SJSA1 (cell line): ENCODE measurements at regions not wholly inside any gene's neighbourhood (a gene's known extent, or its start where the extent isn't known, plus 50 kb on each side); places are given as distances from the start of the nearest gene placed in this dataset.
A peak's percentile ranks its signal among the peaks of the same experiment; 100 is the strongest.

Source experiments
- DNase-seq, 2 experiments: peaks; one replicate each; pipeline ENCODE4 v3.0.0-alpha.2; 2015 to 2020; ENCODE audit warnings: low spot score in 2 of 2, low read depth in 1 of 2
- H3K27ac ChIP-seq: fragments of 250-450 bp; sonication (Bioruptor Pico); 2 replicates; pipeline ENCODE4 v1.5.1; 2020; ENCODE audit warnings: mild to moderate bottlenecking, moderate library complexity
- H3K27me3 ChIP-seq: fragments of 250-450 bp; sonication (Bioruptor Pico); replicated peaks from 2 replicates; pipeline ENCODE4 v1.5.1; 2020; ENCODE audit warnings: mild to moderate bottlenecking, moderate library complexity
- H3K36me3 ChIP-seq: fragments of 250-450 bp; sonication (Bioruptor Pico); 2 replicates; pipeline ENCODE4 v1.5.1; 2020; ENCODE audit warnings: mild to moderate bottlenecking
- H3K4me1 ChIP-seq: fragments of 250-450 bp; sonication (Bioruptor Pico); replicated peaks from 2 replicates; pipeline ENCODE4 v1.6.1; 2021; ENCODE audit warnings: mild to moderate bottlenecking
- H3K4me3 ChIP-seq: fragments of 250-450 bp; sonication (Bioruptor Pico); 2 replicates; pipeline ENCODE4 v1.5.1; 2020; ENCODE audit warnings: mild to moderate bottlenecking
- H3K9me3 ChIP-seq: fragments of 250-450 bp; sonication (Bioruptor Pico); replicated peaks from 2 replicates; pipeline ENCODE4 v1.5.1; 2020; ENCODE audit warnings: mild to moderate bottlenecking

GRCh38 chr1:232376632-232377493 is 253.1 kb downstream of the SIPA1L2 start:
- Histone ChIP-seq H3K4me3 (no peak overlapping the region), H3K36me3 (no peaks in the 10 kb centered on the region), H3K4me1 (peaks cover 4% of the 10 kb centered on the region), H3K9me3 (no peaks in the 10 kb centered on the region), H3K27me3 (no peaks in the 10 kb centered on the region), H3K27ac (no peak overlapping the region)
- DNase-seq: no peak

DNA sequence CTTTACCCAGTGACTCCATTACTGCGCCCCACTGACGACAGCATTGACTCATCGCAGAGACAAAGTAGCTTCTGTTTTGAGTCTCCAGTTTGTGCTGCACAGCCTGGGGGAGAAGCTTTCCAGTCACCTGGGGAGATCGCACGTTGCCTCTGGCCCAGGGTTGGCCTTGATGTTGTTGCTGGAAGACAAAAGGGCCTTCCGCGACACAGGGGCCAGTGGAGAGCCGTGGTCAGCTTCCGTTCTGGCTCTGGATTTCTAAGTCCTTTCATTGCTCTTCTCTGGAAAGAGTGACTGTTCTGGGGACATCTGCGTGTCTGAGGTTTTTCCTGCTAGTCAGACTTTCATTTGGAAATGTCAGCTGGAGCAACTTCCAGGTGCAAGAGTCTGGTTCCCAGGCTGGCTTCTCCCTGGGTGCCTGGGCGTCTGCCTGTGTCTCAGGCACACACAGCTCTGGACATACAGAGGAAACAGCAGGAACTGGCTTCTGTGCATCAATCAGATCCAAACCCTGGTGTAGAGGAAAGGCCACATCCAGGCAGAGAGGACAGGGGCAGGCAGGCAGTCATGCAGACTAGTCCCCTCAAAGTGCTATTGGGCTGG is 257.0 kb downstream of the SIPA1L2 start:
- no peaks in the 10 kb centered on the region for H3K27me3 ChIP-seq
- H3K27ac ChIP-seq: no peak overlapping the region
- H3K9me3 ChIP-seq: no peaks in the 10 kb centered on the region

DNA sequence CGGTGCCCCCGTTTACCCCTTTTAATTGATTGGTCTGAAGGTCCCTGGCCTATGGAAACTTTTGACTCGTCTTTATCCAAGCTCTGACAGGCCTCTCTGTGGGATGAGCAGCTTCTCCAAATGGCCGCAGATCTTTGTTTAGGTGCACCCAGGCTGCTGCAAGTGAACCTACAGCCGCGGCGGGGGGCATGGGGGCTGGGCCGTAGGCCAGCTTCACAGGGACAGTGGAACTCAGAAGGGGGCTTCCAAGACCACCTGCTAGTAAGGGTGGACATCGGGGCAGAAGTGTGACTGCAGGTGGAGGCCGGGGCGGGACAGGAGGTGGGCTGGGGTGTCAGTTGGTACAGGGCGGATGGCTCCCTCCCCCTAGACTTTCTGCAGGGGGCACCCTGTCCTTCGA is 257.5 kb downstream of the SIPA1L2 start:
- peaks cover 14% of the 10 kb centered on the region for H3K4me1 ChIP-seq
- H3K27ac ChIP-seq: no peak overlapping the region
- H3K27me3 ChIP-seq: no peaks in the 10 kb centered on the region
- no peaks in the 10 kb centered on the region for H3K9me3 ChIP-seq
- no peak for DNase-seq
- no peak overlapping the region for H3K4me3 ChIP-seq
- H3K36me3 ChIP-seq: no peaks in the 10 kb centered on the region

More for the DNA sequence above, 257.0 kb downstream of the SIPA1L2 start:
- DNase-seq: no peak
- Histone ChIP-seq H3K36me3 (no peaks in the 10 kb centered on the region), H3K4me1 (peaks cover 15% of the 10 kb centered on the region), H3K4me3 (no peak overlapping the region)

DNA sequence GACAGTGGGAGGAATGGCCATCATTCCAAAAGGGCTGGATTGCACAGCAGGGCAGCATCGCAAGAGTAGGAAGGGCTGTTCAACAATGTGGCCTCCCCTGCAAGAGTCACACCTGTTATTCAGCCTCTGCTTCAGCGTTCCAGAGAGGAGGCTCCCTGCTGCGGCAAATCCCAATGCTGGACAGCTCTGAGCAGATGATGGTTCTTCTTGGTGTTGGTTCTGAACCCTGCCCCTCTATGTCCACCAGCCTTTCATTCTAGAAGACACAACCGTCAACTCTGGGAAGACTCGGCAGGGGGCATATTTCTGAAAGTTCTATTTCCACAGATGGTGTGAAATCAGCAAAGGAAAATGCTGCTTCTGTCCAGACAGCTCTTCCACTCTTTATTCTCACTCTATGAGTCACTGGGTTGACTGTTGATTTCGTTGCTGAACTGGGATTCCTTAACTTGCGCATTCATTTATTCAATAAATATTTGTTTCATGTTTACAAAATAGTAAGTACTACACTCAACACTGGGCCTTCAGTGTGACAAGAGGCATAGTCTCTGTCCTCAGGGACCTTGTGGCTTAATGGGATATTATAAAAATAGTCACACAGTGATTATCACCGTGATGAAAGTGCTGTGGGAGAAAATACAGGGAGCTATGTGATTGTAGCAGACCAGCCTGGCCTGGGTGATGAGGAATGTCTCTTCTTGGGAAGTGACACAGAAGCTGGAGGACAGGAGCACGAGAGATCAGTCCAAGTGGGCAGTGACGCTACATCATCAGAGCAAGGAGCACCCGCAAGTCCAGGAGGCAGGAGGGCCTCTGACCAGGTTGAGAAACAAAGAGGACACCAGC is 260.3 kb downstream of the SIPA1L2 start:
- Histone ChIP-seq H3K9me3 (no peaks in the 10 kb centered on the region), H3K4me3 (no peak overlapping the region), H3K4me1 (peaks cover 11% of the 10 kb centered on the region), H3K27me3 (no peaks in the 10 kb centered on the region), H3K27ac (no peak overlapping the region), H3K36me3 (no peaks in the 10 kb centered on the region)
- peak in 1 of 2 experiments; percentile 54 for DNase-seq

DNA sequence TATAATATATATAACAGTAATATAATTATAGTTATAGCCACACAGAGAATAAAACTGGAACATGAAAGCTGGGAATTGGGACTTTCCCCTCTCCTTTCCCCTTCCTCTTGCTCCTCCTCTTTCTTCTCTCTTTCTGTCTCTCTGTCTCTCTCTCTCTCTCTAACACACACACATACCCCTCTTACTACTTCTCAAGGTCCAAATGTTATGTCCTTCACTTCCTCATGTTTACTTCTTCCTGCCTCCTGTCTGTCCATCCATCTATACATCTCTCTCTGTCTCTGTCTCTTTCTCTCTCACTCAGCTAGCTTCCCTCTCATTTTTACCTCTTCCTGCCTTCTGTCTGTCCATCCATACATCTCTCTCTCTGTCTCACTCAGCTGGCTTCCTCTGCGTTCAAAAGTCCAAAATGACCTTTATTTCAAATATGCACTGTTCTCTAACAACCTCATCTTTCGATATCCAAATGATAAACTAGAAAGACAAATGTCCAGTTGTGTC is 261.1 kb downstream of the SIPA1L2 start:
- H3K27me3 ChIP-seq: no peaks in the 10 kb centered on the region
- no peak overlapping the region for H3K27ac ChIP-seq
- peaks cover 11% of the 10 kb centered on the region for H3K4me1 ChIP-seq
- no peaks in the 10 kb centered on the region for H3K9me3 ChIP-seq
- H3K36me3 ChIP-seq: no peaks in the 10 kb centered on the region
- H3K4me3 ChIP-seq: no peak overlapping the region
- DNase-seq: no peak

DNA sequence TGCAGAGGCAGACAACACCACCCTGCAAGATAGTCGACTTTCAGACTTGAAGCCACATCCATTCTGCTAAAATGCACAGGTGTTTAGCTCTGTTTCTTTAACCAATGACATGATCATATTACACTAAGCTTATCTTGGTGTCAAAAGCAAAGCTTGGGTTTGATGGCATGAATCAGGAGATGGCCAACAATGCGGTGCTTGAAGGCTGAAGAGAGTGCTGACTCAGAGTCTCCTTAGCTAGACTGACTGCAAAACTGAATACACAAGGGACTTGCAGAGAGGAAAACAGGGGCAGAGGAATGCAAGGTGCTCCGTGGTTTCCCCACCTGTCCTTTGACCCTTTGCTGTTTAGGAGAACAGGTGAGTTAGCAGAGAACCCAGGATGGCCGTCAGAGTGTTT is 262.6 kb downstream of the SIPA1L2 start:
- H3K4me3 ChIP-seq: no peak overlapping the region
- DNase-seq: no peak
- peaks cover 11% of the 10 kb centered on the region for H3K4me1 ChIP-seq
- H3K9me3 ChIP-seq: no peaks in the 10 kb centered on the region
- H3K36me3 ChIP-seq: no peaks in the 10 kb centered on the region
- H3K27ac ChIP-seq: no peak overlapping the region
- no peaks in the 10 kb centered on the region for H3K27me3 ChIP-seq

- Histone ChIP-seq H3K9me3 (0 out of 2 replicates have a peak, but pooled peaks cover 3% of the 10 kb centered on the region), H3K36me3 (no peaks in the 10 kb centered on the region), H3K27ac (no peak overlapping the region), H3K4me1 (peaks cover 8% of the 10 kb centered on the region), H3K27me3 (no peaks in the 10 kb centered on the region), H3K4me3 (no peak overlapping the region)
- DNase-seq: no peak
Measured at GRCh38 chr1:232364654-232365382, 265.1 kb downstream of the SIPA1L2 start.

GRCh38 chr1:232363008-232363407 is 266.9 kb downstream of the SIPA1L2 start:
- no peak for DNase-seq
- Histone ChIP-seq H3K4me3 (no peak overlapping the region), H3K9me3 (0 out of 2 replicates have a peak, but pooled peaks cover 3% of the 10 kb centered on the region), H3K27me3 (no peaks in the 10 kb centered on the region), H3K36me3 (no peaks in the 10 kb centered on the region), H3K27ac (no peak overlapping the region), H3K4me1 (no peaks in the 10 kb centered on the region)

- Histone ChIP-seq H3K27me3 (no peaks in the 10 kb centered on the region), H3K4me1 (no peaks in the 10 kb centered on the region), H3K9me3 (0 out of 2 replicates have a peak, but pooled peaks cover 3% of the 10 kb centered on the region), H3K36me3 (no peaks in the 10 kb centered on the region), H3K4me3 (no peak overlapping the region), H3K27ac (no peak overlapping the region)
- DNase-seq: no peak
Measured at GRCh38 chr1:232357416-232357815, 272.5 kb downstream of the SIPA1L2 start.

DNA sequence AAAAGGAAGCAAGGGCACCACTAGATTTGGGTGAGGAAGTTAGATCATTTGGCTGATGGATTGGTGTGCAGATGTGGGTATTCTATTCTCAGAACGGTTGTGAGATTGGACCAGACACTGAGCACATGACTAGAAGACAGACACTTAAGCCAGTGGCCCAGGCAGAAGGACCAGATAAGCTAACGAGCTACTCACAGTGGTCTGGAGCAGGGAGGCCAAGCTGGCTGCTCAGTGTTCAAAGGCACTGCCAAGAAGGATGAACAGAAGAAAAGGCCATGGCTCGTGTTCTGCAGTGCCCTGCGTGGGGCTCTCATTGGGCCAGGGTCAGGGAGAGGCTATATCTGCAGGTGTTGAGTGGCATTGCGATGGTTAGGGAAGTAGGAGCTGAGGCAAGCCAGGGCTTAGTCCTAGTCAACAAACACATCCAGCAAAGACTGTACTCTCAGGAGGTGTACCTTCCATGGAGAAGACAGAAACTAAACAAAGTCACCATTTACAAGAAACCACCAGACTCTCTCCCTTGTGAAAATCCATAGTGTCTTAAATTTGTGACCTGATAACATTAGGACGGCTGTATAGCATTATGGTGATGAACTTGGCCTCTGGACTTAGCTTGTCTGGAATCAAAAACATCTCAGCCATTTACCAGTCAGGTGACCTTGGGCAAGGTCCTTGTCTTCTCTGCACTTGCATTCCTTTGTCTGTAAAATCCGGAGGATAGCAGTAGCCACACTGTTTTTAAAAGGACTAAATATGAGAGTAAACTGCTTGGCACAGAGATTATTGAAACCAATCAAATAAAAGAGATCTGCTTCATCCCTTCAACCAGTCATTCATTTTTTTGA is 274.5 kb downstream of the SIPA1L2 start:
- Histone ChIP-seq H3K4me3 (no peak overlapping the region), H3K27ac (no peak overlapping the region), H3K4me1 (no peaks in the 10 kb centered on the region), H3K9me3 (no peaks in the 10 kb centered on the region), H3K27me3 (no peaks in the 10 kb centered on the region), H3K36me3 (no peaks in the 10 kb centered on the region)
- peak in 1 of 2 experiments; percentile 1 for DNase-seq

DNA sequence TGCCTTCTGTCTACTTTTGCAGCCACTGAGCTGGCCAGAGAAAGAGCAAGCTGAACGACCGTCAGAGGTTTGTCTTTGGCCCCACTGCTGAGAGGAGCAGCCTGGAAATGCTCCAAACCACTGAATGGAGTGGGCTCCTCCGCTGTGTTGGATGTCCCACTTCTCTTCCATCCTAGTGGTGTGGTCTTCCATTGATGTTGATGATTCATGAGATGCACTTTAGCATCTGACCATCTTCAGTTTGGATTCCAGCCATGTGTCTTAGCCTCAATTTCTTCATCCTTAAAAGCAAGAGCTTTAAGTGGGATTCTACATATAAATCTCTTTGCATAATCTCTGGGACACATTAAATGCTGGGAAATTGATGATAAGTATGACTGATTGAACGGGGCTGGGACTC is 276.9 kb downstream of the SIPA1L2 start:
- H3K27ac ChIP-seq: no peak overlapping the region
- no peaks in the 10 kb centered on the region for H3K4me1 ChIP-seq
- H3K9me3 ChIP-seq: no peaks in the 10 kb centered on the region
- no peaks in the 10 kb centered on the region for H3K36me3 ChIP-seq
- H3K27me3 ChIP-seq: no peaks in the 10 kb centered on the region
- no peak overlapping the region for H3K4me3 ChIP-seq
- peak in 1 of 2 experiments; percentile 31 for DNase-seq

DNA sequence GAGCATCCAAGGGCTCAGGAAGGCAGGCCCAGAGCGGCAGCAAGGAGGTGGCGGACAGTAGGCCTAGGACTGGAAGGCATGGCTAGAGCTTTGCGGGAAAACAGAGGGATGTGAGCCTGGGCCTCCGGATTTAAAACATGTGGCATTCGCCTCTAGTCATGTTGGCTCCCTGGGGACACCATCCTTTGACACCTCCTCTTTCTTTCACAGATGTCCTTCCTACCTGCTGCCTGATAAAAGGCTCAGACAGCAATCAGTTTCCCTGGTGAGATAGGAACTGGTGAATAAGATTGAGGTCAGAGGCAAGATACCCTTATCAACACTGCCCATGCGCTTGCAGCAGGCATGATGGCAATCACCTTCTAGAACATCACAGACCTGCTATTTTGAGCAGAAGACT is 277.6 kb downstream of the SIPA1L2 start:
- Histone ChIP-seq H3K4me3 (no peak overlapping the region), H3K4me1 (no peaks in the 10 kb centered on the region), H3K36me3 (no peaks in the 10 kb centered on the region), H3K9me3 (no peaks in the 10 kb centered on the region), H3K27ac (no peak overlapping the region), H3K27me3 (no peaks in the 10 kb centered on the region)
- peak in 1 of 2 experiments; percentile 19 for DNase-seq
